ENCODE measurements at regions not wholly inside any gene's neighbourhood (a gene's known extent, or its start where the extent isn't known, plus 50 kb on each side); places are given as distances from the start of the nearest gene placed in this dataset.

- TF ChIP-seq POLR2A (IDR thresholded peaks at IDR 0.05; ENCODE audit: low read depth), result no peak
- no peak for TF ChIP-seq POLR2AphosphoS5 (IDR thresholded peaks at IDR 0.05)
Measured at GRCh38 chr3:54066253-54066652, 56.1 kb upstream of the CACNA2D3 start.
